CD4-positive, alpha-beta T cell treated with Interferon alpha-2 for 1 hour (primary cell): ENCODE measurements at regions not wholly inside any gene's neighbourhood (a gene's known extent, or its start where the extent isn't known, plus 50 kb on each side); places are given as distances from the start of the nearest gene placed in this dataset.
"Not testable (repeated sequence)": the region's sequence is repeated elsewhere in the genome, so short reads cannot be mapped to it uniquely, and the experiment has no call there.

ENCODE experiments used
- DNase-seq, 2 donors: peaks; one replicate each; pipeline ENCODE4 v3.0.0-alpha.2; 2020 to 2022

DNA sequence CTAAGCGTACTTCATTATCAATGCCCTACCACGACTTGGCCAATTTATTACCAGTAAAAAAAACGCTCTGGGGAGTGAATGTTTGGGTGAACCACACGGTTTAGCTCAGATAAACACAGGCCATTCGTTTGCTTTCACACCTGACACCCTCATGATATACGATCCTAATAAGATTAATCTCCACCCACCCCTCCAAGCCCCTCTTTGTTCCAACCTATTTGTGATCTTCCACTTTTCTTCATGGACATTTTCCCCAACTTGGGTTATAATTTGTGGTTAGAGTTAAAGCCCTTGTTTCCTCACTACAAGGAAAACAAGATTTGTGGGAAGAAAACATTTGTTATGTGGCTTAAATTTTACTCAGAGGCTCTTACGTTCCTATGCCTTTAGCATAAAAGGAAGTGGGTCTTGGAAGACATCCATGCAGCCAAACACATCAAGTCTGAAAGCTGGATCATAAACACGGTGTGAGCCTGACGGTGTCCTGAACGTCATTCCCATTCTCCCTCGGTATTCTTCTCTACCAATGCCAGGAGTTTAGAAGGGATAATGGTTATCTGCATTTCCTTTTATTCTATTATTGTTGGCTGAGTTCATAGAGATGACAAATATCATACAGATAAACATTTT, 518.9 kb downstream of the NR2F2 start:
- no peak for DNase-seq

DNA sequence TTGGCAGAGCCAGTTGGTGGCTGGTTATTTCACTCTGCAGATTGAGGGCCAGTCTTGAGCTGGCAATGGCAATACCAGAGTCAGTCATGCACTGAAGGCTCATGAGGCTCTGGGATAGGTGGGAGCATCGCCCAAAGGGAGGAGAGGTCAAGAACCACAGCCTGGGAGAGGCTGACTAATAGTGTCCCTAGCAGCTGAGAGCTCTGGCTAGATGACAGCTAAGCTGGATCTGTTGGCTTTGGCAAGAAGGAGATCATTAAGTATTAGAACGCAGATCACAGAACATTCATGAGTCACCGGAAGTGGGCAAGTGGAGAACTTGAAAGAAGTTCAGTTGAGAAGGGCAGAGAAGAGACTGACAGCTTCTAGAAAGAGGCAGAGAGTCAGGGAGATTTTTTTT, 521.1 kb downstream of the NR2F2 start:
- no peak for DNase-seq

DNA sequence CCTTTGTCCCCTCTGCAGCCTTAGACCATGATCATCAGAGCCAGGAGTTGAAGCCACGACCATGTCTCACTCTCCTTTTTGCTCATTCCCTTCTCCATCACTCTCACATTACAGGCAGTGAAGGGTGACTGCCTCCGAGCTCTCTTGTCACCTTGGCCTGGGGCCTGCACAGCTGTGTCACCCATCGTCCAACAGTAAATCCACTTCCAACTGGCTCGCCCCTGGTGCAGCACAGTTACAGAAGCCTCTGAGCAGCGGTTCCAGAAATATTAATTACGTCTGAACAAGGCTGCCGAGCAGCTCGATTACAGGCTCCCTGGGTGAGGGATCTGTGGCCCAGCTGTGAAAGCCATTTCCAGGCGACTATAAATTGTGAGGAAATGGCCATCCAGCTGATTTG, 528.2 kb downstream of the NR2F2 start:
- no peak for DNase-seq

DNA sequence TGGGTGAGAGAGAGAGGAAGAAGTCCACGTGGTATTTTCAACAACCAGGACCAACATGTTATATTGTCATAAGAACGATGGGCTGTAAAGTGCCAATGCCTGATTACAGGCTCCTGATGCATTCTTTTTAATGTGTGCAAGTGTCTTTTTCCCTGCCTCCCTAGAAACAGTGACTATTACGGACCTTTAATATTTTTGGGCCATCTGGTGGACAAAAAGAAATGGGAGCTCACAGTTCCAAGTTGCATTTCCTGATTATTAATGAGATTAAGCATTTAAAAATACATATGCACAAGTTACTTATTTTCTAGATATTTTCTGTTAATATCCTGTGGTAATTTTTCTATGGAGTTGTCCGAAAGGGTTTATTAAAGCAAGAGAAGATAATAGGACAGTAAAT, 530.2 kb downstream of the NR2F2 start:
- no peak for DNase-seq

DNA sequence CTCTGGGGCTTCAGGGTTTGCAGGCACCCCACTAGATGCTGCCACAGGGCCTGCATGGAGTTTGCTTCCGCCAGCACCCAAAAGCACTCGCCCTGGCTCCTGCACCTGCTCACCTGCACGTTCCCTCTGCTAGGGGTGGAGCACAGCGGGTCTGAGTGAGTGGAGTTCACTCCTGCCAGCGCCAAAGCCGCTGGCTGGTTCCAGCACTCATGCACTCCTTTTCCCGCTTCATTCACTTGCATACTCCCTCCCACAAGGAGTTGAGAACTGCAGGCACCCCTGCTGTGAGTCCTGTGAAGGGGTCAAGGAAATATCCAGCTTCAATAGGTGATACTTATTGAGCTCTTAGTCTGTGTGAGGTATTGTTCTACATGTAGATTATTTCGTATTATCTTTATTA, 537.5 kb downstream of the NR2F2 start:
- no peak for DNase-seq

DNA sequence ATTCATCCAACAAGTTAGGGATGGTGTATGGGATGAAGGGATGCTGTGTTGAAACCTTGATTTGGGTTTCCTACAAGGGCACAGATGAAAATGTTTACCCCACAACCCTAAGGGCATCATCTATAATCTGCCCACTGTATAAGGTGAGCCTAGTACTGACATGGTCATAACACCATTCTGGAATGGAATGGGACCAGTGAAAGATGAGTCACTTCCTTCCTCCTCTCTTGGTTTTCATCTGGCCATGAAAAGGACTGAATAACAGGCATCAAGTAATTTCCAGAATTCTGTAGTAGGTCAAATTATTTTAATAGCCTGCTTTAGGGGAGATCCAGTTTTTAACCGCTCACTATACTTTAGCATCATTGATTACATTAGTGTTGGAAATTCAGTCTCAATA, 538.6 kb downstream of the NR2F2 start:
- no peak for DNase-seq

DNA sequence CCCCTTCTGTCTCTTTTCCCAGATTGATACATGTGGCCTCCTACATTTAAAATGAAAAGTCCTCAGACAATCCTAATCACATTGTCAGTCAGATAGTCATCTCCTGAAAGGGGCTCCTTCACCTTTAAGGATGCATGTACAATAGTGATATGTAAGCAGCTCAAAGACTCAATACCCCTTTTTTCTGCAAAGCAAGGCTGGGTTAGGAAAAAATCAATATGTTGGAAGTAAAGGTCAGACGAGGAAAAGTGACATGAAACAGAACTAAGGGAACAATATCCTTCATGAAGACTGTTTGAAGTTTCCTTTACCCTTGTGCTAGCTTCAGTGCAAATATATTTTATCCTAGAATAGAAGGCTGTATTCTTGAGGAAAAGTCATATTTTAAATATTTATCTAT, 539.3 kb downstream of the NR2F2 start:
- no peak for DNase-seq

DNA sequence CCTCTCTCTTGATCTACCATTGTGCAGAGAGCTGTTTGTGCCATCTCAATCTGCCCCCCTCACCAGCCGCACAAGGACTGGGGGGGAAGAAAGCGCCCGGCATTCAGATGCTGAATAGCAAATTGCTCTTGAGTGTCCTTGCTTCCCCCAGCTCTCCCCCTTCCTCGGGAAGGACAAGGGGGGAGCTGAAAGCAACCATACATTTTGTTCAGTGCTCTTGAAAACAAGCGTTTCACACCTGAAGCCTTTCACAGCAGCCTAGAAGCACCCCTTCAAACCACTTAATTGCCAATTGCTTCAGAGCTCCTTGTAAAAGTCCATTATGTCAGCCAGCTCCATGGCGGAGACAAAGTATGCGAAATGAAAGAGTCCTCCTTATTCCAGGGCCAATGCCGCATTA, 540.1 kb downstream of the NR2F2 start:
- DNase-seq = no peak

DNA sequence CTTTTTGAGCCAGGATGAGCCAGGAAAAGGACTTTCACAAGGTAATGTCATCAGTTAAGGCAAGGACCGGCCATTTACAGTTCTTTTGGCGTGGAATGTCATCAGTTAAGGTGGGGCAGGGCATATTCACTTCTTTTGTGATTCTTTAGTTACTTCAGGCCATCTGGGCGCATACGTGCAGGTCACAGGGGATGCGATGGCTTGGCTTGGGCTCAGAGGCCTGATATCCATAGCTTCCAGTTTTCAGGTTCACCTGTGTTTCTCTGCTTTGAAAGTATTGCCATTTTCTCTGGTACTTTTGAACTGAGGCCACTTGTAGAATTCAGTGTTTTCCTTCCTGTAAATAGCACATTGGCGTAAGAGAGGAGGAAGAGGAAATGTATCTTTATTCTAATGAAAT, 546.9 kb downstream of the NR2F2 start:
- DNase-seq = not testable (repeated sequence)

DNA sequence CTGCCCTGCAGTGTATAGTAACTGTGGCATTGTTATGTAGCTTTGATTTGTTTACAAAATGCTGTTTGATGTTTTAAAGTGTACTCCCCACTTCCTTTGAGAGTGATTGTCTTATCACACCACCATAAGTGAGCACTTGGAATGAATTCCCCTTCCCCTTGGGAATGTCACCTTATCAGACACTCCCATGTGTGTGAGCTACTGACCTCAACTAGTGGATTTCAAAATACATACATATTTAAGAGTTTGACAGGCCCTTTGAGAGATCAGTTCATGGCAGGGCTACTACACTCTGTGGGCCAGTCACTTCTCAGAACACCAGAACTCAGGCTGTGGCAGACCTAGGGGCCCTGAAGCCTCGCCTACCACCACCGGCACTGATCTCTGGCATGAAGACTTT, 547.6 kb downstream of the NR2F2 start:
- DNase-seq = no peak

DNA sequence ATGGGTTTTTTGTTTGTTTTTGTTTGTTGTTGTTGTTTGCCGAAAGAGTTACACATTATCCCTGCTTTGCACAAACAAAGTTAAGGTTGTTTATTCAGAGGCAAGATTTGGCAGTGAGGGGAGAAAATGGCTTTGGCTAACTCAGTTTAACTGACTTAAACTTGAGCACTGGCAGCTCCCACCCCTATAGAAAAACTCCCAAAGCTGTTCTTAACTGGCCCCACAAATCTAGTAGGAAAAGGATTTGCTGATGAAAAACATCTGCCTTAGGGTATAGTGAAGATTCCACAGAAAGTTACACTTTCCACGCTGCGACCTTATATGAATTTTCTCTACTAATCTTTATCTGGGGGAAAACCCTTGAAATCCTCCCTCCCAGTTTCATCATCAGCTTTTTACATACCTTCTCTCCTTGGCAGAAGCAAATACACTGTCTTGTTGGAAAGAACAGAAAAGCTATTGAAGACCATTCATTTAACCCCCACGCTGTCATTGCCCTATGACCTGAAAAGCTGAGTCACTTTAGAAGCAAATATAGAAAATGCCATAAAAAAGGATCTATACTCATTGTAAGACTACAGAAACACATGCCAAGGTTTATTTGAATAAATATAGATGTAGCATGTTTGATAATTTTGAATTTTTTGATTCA, 551.7 kb downstream of the NR2F2 start:
- DNase-seq = no peak

DNA sequence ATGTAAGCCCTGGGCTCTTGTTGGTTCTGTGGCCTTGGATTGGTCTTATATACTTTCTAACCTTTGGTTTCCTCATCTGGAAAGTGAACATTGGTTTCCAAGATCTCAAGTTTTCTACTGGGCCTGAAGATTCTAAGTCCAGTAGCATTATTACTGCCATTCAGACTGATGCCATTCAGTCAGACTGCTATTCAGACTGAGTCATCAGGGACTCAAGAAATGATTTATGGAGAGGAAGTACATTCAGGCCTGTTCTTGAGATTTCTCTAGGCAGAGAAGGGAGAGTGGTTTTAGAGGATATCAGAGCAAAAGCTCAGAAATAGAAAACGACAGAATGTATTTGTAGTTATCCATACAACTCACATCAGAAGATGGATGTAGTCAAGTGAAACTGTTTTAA, 557.2 kb downstream of the NR2F2 start:
- DNase-seq = no peak

DNA sequence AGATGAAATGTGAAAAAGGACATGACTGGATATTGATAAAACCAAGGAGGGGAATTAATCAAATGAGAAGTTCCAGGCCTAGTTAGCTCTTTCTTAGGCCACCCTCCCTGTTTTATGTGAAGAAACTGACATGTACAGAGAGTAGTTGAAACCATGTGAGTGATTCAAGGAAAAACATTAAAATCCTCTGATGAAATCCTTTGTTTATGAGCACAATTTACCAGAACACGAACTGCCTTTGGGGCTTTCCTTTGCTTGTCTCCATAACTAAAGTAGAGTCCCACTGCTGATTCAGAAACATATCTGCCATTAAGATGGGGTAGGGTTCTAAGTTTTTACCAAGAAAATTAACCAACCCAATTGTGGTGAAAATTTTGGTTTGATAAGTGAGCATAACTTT, 558.3 kb downstream of the NR2F2 start:
- no peak for DNase-seq

DNA sequence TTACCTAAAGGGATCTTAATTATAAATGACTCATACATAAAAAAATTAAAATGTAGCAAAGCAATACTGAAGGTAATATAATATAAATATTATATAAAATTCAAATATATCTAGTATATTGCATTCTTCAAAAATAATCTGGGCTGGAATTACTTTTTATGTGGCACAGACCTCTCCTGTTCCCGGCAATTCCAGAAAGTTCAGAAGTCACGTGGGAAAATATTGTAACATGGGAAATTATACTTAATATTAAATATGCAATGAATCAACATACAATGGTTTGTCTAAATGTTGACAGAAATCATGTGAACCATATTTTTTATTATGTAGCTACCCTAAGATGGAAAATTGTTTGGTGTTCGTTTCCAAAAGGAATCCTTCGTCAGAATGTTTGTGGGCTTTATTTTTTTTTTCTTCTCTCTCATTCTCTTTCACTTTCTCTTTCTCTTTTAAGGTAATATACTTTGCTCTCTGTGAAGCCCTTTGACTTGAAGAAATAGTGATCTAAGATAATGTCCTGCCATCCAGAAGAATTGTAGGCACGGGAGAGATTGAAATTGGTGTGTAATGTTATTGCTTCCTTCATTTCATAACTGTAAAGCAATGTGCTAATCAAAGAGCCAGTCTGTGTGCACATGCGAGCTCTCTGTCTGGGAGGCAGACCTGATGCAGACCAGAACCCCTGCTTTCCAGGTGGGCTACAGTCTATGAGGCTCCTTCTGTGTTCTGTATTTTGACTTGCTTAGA, 559.4 kb downstream of the NR2F2 start:
- no peak for DNase-seq

DNA sequence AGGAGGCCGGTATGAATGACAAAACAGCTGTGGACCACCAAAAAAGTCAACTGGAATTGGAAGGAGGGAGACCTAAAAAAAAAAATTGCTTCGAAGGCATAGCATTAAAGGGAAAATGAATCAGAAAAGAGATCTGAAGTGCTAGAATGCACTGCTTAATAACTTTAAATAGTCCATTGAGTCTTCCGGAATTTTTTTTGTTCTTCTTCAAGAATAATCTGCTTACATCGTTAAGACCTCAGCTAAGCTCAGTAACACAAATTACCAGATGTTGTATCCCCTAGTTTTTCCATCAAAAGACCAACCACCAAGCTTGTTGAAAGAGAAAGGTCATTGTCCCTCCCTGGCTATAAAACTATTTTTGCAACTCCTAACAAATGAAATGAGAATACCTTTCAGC, 560.5 kb downstream of the NR2F2 start:
- DNase-seq = no peak

DNA sequence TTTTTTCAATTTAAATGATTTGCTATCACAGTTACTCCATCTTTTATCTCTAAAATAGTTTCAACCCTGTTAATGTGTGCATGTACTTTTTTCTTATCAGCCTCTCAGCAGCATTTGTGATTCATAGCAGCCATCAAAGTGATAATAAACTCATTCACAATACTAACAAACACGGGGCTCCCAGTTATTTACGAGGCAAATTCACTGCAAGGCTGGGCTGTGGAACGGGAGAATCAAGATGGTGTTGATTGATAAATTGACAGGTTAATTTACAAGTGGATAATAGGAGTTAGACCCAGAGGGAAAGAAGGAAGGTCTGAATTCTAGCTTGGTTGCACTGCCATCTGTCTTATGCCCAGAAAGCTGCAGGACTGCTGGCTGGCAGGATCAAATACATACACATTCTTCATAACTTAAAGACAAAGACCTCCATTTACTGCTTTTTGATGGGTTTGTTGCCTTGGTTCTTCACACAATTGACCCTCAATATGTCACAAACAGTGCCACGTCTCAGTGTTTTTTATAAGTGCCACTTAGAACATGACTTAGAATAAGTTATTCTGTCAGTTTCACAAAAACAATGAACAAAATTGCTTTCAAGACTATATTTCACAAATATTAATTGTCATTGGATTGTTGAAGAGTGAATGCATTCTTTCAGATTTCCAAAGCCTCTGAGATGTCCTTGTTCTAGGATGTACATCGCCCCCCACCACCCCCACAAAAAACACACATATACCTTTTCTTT, 562.8 kb downstream of the NR2F2 start:
- DNase-seq = no peak

DNA sequence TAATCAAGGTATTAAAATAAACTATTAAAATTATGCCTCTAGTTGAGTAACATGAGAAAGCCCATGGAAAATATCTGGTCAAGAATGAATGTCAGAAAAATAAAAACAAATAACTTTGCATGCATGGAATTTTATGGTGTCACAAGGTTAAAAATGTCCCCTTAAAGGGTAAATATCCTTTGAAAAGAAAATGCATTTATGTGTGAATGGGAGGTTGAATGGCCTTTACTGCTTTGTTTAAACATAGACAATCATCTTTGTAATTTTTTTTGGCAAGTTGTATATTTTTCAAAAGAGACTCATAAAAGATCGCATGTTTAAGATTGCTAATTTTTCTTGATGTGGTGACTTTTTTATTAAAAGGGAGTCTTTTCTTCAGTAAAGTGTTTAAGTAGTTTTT, 564.2 kb downstream of the NR2F2 start:
- no peak for DNase-seq

DNA sequence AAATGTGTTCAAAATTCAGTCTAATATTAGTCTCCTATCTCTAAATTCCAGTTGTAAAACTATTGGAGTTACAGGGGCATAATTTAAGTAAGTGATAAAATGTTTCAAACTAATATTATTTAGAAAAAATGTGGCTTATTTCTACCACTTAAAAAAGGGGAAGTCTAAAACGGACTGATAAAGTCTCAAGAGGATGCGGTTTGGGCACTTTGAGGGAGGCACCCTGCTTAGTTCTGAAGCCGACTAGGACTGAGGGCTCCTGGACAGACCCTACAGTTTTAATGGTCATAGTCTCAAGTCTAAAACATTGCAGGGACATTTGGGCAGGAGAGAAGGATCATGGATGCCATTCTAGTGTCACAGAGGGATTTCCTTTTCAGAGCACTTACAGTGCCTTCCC, 566.3 kb downstream of the NR2F2 start:
- no peak for DNase-seq

DNA sequence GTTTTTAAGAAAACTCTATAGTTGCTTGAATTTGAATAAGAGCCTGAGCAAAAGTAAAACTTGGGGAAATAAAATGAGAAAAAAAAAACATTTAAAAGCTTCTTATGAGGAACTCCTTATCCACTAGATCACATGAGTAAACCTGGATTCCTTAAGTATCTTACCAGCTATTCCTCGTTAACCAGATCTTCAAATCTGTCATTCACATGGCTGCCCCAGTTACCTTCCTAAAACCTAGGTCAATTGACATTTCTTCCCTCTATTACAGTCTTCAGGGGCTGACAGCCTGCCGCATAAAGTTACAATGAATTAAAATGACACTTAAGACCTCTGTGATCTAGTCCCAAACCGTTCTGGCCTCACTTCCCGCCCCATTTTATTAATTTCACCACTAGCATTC, 583.6 kb downstream of the NR2F2 start:
- DNase-seq = no peak

DNA sequence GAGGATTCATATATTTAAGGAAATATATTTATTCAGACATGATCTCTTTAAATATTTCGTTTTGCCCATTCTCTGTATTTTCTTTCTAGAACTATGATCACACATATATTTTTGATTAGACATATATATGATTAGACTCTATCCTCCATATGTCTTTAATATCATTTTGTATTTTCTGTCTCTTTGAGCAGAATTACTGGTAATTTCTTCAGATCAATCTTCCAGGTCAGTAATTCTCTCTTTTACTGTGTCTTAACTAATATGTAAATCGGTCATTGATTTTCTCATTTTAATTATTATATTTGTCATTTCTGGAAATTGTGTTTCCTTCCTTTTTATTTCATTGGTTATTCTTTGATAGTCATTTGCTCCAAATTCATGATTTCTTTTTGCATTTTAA, 586.2 kb downstream of the NR2F2 start:
- no peak for DNase-seq

DNA sequence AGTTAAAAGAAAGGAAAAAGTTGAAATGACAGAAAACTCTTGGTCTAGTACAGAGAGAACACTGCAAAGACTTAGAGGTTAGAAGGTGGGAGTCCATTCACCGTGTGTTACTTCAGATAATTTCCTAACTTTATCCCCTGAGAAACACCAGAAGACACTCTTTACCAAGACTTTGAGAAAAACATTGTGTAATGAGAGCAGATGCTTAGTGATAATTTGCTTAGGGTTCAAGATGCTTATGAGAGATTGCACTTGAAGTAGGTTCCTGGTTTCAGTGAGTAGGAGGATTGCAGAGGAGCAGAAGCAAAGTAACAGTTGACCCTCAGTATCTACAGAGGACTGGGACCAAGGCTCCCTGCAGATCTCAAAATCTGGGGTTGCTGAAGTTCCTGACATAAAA, 594.1 kb downstream of the NR2F2 start:
- no peak for DNase-seq

DNA sequence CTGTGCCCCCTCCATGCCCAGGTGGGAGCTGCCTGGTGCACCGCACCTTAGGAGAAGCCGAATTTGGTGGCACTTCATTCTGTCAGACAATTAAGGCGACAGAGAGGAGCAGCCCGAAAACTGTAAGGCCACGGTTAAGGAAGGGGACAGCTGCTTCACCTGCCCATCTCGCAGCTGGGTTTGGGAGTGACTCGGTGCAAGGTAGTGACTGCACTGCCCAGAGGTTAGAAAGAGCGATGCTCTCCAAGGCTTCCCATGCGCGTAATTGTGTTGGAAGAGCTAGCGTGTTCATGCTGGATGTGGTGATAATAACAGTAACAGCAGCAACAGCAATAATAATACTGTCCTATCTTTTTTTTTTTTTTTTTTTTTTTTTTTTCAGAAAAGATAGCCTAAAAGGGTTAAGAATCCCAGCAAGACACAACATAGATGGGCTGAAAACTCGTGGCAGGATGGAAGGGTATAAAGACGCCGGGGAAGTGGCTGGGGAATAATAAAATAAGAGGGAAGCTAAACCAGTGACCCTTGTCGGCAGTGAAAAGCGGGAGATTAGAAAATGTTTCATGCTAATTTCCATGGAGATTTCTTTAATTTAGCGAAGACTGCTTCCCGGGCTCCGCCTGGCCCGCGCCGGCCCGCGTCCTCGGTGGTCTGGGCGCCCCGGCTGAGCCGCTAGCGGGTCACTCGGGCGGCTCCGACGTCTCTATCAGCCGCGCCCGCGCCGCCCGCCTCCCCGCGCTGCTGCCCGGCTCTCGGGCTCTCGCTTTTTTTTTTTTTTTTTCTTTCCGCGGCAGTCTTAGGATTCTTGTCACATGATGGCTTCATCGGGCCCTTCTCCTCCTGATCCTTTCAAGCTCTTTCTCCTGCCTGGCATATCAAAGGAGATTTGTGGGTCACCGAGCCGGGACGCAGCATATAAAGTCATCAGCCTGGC, 617.1 kb downstream of the NR2F2 start:
- no peak for DNase-seq

DNA sequence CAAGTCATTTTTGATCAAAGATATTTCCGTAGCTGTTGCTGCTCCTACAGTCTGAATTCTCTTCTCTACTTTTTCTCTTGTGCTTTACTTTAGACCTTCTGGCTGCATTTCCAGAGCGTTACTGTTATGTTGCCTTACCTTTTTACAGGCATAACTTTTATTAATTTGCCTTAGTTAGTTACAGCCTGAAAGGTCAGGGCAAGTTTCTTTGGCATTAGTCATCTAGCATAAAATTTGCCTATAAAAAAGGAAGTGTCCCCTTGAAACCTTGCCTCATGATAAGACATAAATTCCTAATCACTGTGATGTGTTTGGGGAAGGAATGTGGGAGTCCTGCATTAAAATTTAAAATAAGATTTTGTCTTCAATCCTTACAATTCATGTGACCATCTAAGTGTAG, 618.5 kb downstream of the NR2F2 start:
- DNase-seq = no peak
